Stimulated activated CD4-positive, alpha-beta T cell treated with anti-CD3 and anti-CD28 coated beads, Interleukin-1b, Interleukin-23, amount 100 ng/mL, for 24 hours (primary cell): ENCODE measurements at regions not wholly inside any gene's neighbourhood (a gene's known extent, or its start where the extent isn't known, plus 50 kb on each side); places are given as distances from the start of the nearest gene placed in this dataset.
"Not testable (repeated sequence)": the region's sequence is repeated elsewhere in the genome, so short reads cannot be mapped to it uniquely, and the experiment has no call there.

Experiments used
- DNase-seq, 4 experiments: peaks; one replicate each; pipeline ENCODE4 v3.0.0-alpha.2; 2020; ENCODE audit warnings: low read depth in 4 of 4, low spot score in 1 of 4

DNA sequence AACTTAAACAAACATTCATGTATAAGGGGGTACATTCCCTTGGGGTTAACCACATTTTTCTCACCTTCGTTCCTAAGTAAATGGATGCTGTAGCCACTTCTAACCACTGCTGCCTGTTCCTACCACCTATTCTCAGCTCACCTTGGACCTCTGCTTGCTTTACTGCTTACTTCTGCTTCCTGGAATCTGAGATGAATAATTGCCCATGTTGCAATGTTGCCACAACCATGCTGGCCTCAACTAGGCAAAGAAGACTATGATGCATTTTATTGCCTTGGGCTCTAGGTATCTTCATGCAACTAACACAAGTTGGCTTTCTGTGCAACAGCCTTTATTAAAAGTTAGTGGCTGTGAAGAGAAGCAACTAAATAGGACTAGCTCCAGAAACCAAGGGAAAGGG, 106.3 kb upstream of the TCF4 start:
- no peak for DNase-seq

DNA sequence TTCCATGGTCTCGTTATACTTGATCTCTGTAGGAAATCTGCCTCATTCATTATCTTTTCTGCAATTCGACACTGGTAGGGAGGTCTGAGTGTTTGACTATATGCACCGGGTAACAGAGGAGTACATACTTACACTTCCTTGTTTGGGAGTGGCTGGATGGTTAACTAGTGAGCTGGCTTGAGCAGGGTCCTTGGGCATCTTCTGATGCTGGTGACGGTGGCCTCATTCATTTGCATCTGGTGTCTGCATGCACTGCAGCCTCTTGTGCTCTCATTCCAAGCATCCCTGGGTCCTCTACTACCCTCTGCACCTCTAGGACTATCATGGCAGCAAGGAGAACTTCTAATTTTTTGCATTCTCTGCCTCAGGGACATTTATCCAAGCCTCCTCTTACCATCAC, 100.0 kb upstream of the TCF4 start:
- DNase-seq: no peak

DNA sequence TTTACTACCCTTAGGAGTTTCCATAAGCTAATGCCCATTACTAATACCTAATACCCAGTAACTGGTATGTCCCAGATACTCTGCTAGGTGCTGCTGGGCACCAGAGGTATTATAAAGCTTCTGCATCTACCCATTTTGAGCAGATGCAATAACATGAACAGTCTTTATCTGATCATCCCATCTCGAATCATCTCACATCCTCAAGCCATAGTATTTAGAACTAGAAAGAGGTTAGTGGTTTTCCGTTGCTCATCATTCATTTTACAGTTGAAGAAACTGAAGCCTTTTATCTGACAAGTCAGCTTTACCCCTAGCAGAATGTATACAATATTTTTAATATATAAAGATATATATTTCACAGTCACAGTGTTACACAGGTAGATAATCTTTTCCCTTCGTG, 99.1 kb upstream of the TCF4 start:
- no peak for DNase-seq

DNA sequence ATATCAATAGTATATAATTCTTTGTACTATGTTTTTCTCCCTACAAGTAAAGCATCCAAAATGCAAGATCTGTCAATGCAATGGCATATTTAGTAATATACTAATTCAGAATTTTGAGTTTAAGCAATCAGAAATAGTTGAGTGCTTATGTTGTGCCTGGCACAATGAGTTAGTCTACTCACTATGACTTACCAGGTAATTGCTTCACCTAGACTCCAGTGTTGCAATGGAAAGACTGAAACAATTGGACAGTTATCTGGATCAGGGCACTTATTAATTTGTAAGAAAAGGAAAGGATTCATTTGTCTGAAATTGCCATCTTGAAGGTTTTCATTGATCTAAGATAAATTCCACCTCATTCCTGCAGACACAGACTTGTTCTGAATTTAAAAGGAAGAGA, 97.6 kb upstream of the TCF4 start:
- no peak for DNase-seq

DNA sequence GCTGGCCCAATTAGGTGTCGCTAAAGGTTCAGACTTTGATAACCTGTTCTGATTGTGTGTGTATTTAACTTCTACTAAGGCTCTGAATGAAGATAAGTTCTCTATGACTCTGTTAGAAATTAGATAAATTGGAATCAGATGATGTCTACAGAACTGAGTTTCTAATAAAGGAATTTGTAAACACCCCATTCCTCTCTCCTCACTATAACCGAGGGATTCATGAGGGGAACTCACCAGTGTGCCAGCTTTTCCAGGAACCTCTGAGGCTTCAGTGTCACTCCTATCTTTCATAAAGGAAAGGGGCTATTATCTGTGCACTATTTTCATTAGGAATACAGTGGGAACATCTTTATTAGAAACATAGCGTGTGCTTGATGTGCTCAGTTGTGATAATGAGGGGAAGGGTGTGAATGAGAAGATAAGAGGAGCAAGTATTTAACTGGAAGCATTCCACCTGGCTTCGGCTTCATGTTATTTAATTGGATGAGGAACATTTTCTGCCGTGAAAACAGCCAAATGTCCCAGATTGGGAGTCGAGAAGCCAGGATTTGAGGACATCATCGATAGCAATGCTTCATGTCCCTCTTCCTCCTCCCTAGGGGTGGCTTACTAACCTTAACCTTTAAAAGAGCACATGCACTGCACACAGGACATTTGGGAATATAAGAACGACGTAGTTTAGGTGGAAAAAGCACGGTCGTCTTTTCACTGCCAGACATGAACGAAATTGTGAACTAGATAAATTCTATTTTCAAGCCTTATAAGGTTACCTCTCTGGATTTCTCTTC, 84.8 kb upstream of the TCF4 start:
- DNase-seq: no peak

DNA sequence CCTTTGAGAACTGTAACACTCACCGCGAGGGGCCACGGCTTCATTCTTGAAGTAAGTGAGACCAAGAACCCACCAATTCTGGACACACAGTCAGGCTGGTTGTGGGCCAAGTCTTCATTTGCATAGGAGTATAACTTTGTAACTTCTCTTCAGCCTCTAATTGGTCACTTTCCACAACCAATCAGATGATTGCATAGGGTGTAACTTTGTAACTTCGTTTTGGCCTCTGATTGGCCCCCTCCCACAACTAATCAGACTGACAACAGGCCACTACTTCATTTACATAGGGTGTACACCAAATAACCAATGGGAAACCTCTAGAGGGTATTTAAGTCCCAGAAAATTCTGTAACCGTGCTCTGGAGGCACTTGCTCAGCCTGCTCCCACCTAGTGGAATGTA, 77.5 kb upstream of the TCF4 start:
- no peak for DNase-seq

DNA sequence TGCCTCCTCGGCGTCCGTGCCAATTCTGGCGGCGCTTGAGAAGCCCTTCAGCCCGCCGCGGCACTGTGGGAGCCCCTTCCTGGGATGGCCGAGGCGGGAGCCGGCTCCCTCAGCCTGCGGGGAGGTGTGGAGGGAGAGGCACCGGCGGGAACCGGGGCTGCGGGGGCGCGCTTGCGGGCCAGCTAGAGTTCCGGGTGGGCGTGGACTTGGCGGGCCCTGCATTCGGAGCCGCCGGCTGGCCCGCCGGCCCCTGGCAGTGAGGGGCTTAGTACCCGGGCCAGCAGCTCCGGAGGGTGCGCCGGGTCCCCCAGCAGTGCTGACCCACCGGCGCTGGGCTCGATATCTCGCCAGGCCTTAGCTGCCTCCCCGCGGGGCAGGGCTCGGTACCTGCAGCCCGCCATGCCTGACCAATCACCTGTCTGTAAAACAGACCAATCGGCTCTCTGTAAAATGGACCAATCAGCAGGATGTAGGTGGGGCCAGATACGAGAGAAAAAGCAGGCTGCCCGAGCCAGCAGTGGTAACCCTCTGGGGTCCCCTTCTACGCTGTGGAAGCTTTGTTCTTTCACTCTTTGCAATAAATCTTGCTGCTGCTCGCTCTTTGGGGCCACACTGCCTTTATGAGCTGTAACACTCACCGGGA, 76.9 kb upstream of the TCF4 start:
- not testable (repeated sequence) for DNase-seq

DNA sequence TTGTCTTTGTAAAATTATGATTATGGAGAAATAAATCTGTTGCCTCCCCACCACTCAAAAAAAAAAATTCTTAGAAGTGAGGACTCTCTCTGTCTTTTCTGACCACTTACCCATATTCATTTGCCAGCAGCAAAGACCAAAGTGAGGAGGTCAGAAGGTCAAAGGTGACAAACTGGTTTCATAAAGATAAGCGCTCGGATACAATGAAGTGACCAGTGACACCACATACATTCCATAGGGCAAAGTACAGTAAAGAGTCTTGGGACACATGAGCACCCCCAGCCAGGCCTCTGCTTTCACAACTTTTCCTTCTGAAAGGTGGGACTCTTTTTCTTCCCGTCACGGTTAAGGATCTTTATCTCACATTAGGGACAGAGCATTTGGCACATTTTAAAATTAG, 75.9 kb upstream of the TCF4 start:
- DNase-seq: no peak

DNA sequence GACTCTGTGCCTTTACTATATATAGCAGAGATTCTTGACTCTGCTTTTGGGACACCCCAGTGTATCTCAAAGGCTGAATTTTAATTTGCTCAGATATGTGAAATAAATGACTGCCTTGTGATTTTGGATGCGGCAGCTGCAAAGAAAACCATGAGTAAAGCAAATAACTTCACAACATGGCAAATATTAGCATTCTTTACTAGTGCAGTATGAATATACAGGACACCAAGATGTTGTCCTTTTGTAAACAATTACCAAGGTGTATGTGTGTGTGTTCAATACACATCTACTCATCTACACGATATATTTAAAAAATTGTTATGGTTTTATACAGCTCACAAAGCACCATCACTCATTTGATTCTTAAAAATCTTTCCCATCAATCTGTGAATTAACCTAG, 70.6 kb upstream of the TCF4 start:
- DNase-seq: no peak

DNA sequence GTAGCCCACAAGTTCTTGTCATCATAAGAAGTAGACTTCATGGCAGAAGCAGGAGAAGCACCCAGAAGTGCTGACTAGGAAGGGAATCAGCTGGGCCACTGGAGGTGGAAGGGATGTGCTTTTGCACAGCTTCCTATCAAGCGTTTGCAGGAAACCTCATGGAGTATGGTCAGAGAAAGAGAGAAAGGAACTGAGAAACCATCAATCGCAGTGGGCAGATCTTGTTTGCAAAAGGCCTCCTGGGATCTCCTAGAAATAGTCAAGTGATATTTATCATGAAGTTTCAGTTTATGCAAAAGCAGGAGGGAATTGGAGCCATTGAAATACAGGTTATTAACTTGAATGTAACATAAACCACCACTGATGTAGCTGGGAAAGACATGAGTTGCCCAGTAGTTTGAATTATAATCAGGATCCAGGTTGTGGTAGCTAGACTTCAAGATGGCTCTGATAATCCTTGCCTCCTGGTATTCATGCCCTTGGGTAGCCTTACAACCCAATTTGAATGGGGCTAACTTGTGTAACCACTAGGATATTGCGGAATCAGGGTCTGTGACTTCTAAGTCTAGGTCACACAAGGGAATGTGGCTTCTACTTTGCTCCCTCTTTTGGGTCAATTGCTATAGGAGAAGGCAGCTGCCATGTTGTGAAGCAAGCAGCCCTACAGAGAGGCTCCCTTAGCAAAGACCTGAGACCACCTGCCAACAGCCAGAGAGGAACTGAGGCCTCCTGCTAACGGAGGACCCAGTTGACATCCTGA, 69.8 kb upstream of the TCF4 start:
- DNase-seq: no peak

DNA sequence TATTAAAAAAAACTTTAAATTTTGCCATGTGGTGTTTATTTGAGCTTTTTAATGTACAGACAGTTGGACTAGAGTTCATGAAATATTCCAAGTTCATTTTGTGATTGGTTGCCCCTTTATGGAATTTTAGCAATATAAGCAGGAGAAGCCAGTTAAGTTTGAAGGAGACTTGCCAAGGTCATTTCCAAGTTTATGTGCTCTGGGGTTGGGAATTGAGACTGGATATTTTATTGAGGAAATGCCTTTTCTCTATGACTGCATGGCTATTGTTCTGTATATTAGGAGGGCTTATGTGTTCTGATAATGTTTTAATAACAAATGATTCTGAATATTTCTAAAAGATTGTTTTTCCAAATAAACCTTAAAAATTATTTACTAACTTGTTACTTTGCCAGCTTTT, 67.0 kb upstream of the TCF4 start:
- DNase-seq: no peak

DNA sequence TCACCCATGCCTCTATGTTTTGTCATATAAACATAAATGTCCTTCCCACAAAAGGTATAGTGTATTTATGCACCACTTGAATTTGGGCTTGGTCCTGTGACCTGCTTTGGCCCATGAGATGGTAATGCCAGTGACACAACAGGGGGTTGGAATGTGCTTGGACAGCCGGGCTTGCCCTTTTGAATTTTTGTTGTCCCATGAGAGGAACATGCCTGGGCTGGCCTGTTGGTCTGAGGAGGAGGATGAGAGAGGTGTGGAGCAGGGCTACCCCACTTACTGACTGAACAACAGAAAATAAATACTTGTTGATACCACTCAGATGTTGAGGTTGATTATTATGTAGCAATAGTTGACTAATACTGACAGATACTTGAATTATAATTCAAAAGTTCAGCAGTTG, 63.2 kb upstream of the TCF4 start:
- no peak for DNase-seq

DNA sequence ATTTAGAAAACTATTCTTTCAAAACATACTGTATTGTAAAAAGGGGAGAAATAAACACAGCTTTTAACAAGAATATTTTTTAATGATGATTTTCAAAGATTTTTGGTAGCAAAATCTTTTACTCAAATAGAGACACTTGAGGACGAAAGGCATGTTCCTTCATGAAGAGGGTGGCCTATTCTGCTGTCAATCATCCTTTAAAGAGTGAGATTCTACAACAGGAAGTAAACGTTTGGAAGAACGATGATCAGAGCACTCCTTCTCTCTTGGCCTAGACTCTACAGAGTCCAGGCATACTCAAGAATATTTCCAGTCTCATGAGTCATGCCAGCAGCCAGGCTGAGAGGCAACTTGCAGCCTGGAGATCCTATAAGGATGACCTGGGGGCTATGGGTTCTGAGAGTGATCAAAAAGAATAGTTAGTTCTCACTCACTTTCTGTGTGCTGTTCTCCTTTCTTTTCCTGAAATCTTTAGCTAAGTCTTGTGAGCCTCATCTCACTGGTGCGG, 62.4 kb upstream of the TCF4 start:
- DNase-seq: no peak

DNA sequence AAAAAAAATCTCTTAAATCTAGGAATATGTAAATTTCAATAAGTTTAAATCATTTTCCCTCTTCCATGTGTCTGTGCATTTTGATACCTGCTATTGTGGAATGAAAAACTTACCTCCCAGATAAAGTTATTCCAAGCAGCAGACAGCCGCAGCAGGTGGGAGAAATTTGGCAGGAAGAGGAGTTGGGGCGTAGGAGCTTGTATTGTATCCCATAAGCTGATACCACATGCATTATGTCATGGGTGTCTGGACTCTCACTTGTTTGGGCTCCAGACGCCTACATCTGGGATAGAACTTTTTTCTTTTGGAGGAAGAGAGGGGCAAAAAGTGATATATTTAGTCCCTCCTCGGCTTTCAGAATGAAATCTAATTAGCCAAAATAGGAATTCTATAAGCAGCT, 59.3 kb upstream of the TCF4 start:
- DNase-seq: no peak

DNA sequence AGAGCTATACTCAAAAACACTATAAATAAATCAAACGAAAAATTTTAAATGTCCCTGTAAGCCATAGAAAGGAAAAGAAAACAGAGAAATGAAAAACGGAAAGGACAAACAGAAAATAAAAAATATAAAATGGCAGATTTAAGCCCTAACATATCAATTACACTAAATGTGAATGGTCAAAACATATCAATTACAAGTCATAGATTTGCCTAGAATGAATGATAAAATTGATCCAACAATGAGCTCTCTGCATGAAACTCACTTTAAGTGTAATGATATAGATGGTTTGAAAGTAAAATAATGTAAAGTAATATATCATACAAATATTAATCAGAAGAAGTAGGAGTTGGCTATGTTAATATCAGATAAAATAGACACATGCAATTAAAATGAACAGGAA, 54.2 kb upstream of the TCF4 start:
- DNase-seq: no peak

DNA sequence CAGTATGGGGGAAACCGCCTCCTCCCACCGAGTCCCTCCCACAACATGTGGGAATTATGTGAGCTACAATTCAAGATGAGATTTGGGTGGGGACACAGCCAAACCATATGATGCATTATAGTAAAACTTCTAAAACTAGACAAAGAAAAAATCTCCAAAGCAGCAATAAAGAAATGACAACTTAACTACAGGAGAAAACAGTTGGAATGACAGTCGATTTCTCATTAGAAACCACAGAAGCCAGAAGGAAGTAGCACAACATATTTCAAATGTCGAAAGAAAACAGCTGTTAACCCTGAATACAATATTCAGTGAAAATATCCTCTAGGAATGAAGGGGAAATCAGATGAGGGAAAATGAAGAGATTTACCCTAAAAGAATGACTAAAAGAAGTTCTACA, 53.5 kb upstream of the TCF4 start:
- DNase-seq: no peak
